ENCODE measurements at regions not wholly inside any gene's neighbourhood (a gene's known extent, or its start where the extent isn't known, plus 50 kb on each side); places are given as distances from the start of the nearest gene placed in this dataset.

- Histone ChIP-seq H3K9ac (ENCODE audit: insufficient read depth, low read length) (no peak overlapping the region), H3K79me2 (ENCODE audit: control insufficient read depth, insufficient read depth, low read length) (no peaks in the 10 kb centered on the region), H2AFZ (ENCODE audit: low read length) (no peak overlapping the region), H3K9me3 (ENCODE audit: control insufficient read depth, insufficient read depth, low read depth, low read length) (no peaks in the 10 kb centered on the region), H3K27me3 (ENCODE audit: control insufficient read depth, insufficient read depth, low read length) (no peaks in the 10 kb centered on the region), H4K20me1 (ENCODE audit: control insufficient read depth, extremely low read depth, insufficient read depth, low read length) (no peaks in the 10 kb centered on the region), H3K36me3 (ENCODE audit: control insufficient read depth, insufficient read depth, low read length) (no peaks in the 10 kb centered on the region), H3K4me1 (ENCODE audit: control insufficient read depth, extremely low read depth, insufficient read depth, low read length) (no peaks in the 10 kb centered on the region), H3K4me2 (ENCODE audit: extremely low read depth, insufficient read depth, low read length) (no peak overlapping the region), H3K27ac (ENCODE audit: insufficient read depth, low read length) (no peak overlapping the region), H3K4me3 (replicated peaks in 1 of 4; ENCODE audit: control extremely low read depth in 1 of 4, insufficient read depth in 1 of 4, low read depth in 3 of 4, low read length in 4 of 4) (no peak overlapping the region)
- TF ChIP-seq CTCF (conservative IDR thresholded peaks at IDR 0.05 in 1 of 2, IDR thresholded peaks at IDR 0.05 in 1 of 2; ENCODE audit: low read depth in 1 of 2, low read length in 2 of 2) (no peak), EZH2 (IDR thresholded peaks at IDR 0.05; ENCODE audit: low read length, missing control alignments) (no peak)
- DNase-seq (ENCODE audit: low read depth in 2 of 2) = no peak
These were observed 528.9 kb upstream of the FZD8 start for GRCh38 chr10:36170943-36171501.

- Histone ChIP-seq H3K79me2 (ENCODE audit: control insufficient read depth, insufficient read depth, low read length) (no peaks in the 10 kb centered on the region), H3K4me1 (ENCODE audit: control insufficient read depth, extremely low read depth, insufficient read depth, low read length) (no peaks in the 10 kb centered on the region), H3K27ac (ENCODE audit: insufficient read depth, low read length) (no peak overlapping the region), H3K36me3 (ENCODE audit: control insufficient read depth, insufficient read depth, low read length) (no peaks in the 10 kb centered on the region), H3K9me3 (ENCODE audit: control insufficient read depth, insufficient read depth, low read depth, low read length) (no peaks in the 10 kb centered on the region), H2AFZ (ENCODE audit: low read length) (no peak overlapping the region), H3K4me2 (ENCODE audit: extremely low read depth, insufficient read depth, low read length) (no peak overlapping the region), H4K20me1 (ENCODE audit: control insufficient read depth, extremely low read depth, insufficient read depth, low read length) (no peaks in the 10 kb centered on the region), H3K27me3 (ENCODE audit: control insufficient read depth, insufficient read depth, low read length) (no peaks in the 10 kb centered on the region), H3K9ac (ENCODE audit: insufficient read depth, low read length) (no peak overlapping the region), H3K4me3 (replicated peaks in 1 of 4; ENCODE audit: control extremely low read depth in 1 of 4, insufficient read depth in 1 of 4, low read depth in 3 of 4, low read length in 4 of 4) (no peak overlapping the region)
- no peak for DNase-seq (ENCODE audit: low read depth in 2 of 2)
- no peak for TF ChIP-seq CTCF (conservative IDR thresholded peaks at IDR 0.05 in 1 of 2, IDR thresholded peaks at IDR 0.05 in 1 of 2; ENCODE audit: low read depth in 1 of 2, low read length in 2 of 2)
- TF ChIP-seq EZH2 (IDR thresholded peaks at IDR 0.05; ENCODE audit: low read length, missing control alignments) = no peak
These were observed 528.1 kb upstream of the FZD8 start for GRCh38 chr10:36170142-36170719.

GRCh38 chr10:36168777-36169176 lies 526.7 kb upstream of the FZD8 start:
- Histone ChIP-seq H3K27ac (ENCODE audit: insufficient read depth, low read length) (no peak overlapping the region), H3K9me3 (ENCODE audit: control insufficient read depth, insufficient read depth, low read depth, low read length) (no peaks in the 10 kb centered on the region), H3K4me3 (replicated peaks in 1 of 4; ENCODE audit: control extremely low read depth in 1 of 4, insufficient read depth in 1 of 4, low read depth in 3 of 4, low read length in 4 of 4) (no peak overlapping the region), H3K36me3 (ENCODE audit: control insufficient read depth, insufficient read depth, low read length) (no peaks in the 10 kb centered on the region), H3K27me3 (ENCODE audit: control insufficient read depth, insufficient read depth, low read length) (no peaks in the 10 kb centered on the region), H3K9ac (ENCODE audit: insufficient read depth, low read length) (no peak overlapping the region), H4K20me1 (ENCODE audit: control insufficient read depth, extremely low read depth, insufficient read depth, low read length) (no peaks in the 10 kb centered on the region), H3K4me1 (ENCODE audit: control insufficient read depth, extremely low read depth, insufficient read depth, low read length) (no peaks in the 10 kb centered on the region), H2AFZ (ENCODE audit: low read length) (no peak overlapping the region), H3K4me2 (ENCODE audit: extremely low read depth, insufficient read depth, low read length) (no peak overlapping the region), H3K79me2 (ENCODE audit: control insufficient read depth, insufficient read depth, low read length) (no peaks in the 10 kb centered on the region)
- TF ChIP-seq CTCF (conservative IDR thresholded peaks at IDR 0.05 in 1 of 2, IDR thresholded peaks at IDR 0.05 in 1 of 2; ENCODE audit: low read depth in 1 of 2, low read length in 2 of 2) = no peak
- TF ChIP-seq EZH2 (IDR thresholded peaks at IDR 0.05; ENCODE audit: low read length, missing control alignments) = no peak
- no peak for DNase-seq (ENCODE audit: low read depth in 2 of 2)

All from fibroblast of lung (primary cell).